SK-N-SH (cell line): ENCODE measurements at regions not wholly inside any gene's neighbourhood (a gene's known extent, or its start where the extent isn't known, plus 50 kb on each side); places are given as distances from the start of the nearest gene placed in this dataset.

Experiments used
- CTCF ChIP-seq: fragments of 200-600 bp; sonication (generic); IDR thresholded peaks from 2 replicates; pipeline ENCODE4 v1.6.1; 2017; ENCODE audit warnings: antibody characterized with exemption, mild to moderate bottlenecking, moderate library complexity
- EZH2phosphoT487 ChIP-seq: fragments of 200-600 bp; sonication (generic); IDR thresholded peaks from 2 replicates; pipeline ENCODE4 v1.6.1; 2017; ENCODE audit warnings: low read depth, mixed run types, mild to moderate bottlenecking, antibody characterized with exemption, moderate library complexity, borderline replicate concordance
- MAX ChIP-seq: IDR thresholded peaks from 2 replicates; pipeline ENCODE4 v1.4.0; 2012; ENCODE audit warnings: low read depth
- MXI1 ChIP-seq: IDR thresholded peaks from 2 replicates; pipeline ENCODE4 v1.6.1; 2012; ENCODE audit warnings: mild to moderate bottlenecking, low read depth, low read length, improper control_type of control experiment
- SMC3 ChIP-seq: IDR thresholded peaks from 2 replicates; pipeline ENCODE4 v1.6.1; 2012; ENCODE audit warnings: low read depth, low read length, improper control_type of control experiment
- TCF12 ChIP-seq: IDR thresholded peaks from 2 replicates; pipeline ENCODE4 v1.4.0; 2012

- TF ChIP-seq TCF12: no peak
- TF ChIP-seq CTCF: no peak
- TF ChIP-seq MXI1: no peak
- TF ChIP-seq MAX: no peak
- TF ChIP-seq SMC3: no peak
- no peak for TF ChIP-seq EZH2phosphoT487
Observed at GRCh38 chr3:77707281-77707680, 667.4 kb downstream of the ROBO2 start.
